MCF 10A (cell line): ENCODE measurements at regions not wholly inside any gene's neighbourhood (a gene's known extent, or its start where the extent isn't known, plus 50 kb on each side); places are given as distances from the start of the nearest gene placed in this dataset.

Source experiments
- BruUV-seq: library from RNA; stranded (reverse); fragments of 400-500 nt; replicated peaks from 2 replicates; lab custom pipeline; 2021; lab: Mats Ljungman, UMichigan
- CTCF ChIA-PET: fragments of 300-600 bp; sonication (Branson Sonifier 250); formaldehyde crosslinking; extraction: SDS; loops from one replicate; lab custom pipeline; 2021; ENCODE audit warnings: antibody characterized with exemption, inconsistent platforms; lab: Yijun Ruan, JAX
- POLR2A ChIA-PET: fragments of 300-600, 350-650 bp; sonication (Branson Sonifier 250); formaldehyde crosslinking; extraction: SDS; loops from one replicate; lab custom pipeline; 2020; ENCODE audit warnings: antibody characterized with exemption, inconsistent platforms; lab: Yijun Ruan, JAX
- DNase-seq: peaks from one replicate; pipeline ENCODE4 v3.0.0-alpha.2; 2018; ENCODE audit not compliant: unreplicated experiment
- H3K27ac Mint-ChIP-seq: one replicate; pipeline ENCODE4 v1.8.0; 2022; ENCODE audit warnings: mild to moderate bottlenecking, low read depth, mixed read lengths; ENCODE audit not compliant: unreplicated experiment
- H3K27me3 Mint-ChIP-seq: one replicate; pipeline ENCODE4 v1.8.0; 2022; ENCODE audit warnings: mixed read lengths; ENCODE audit not compliant: insufficient read depth, unreplicated experiment
- H3K36me3 Mint-ChIP-seq: one replicate; pipeline ENCODE4 v1.8.0; 2022; ENCODE audit warnings: mild to moderate bottlenecking, moderate library complexity, mixed read lengths; ENCODE audit not compliant: insufficient read depth, unreplicated experiment
- H3K4me1 Mint-ChIP-seq: one replicate; pipeline ENCODE4 v1.8.0; 2022; ENCODE audit warnings: mixed read lengths; ENCODE audit not compliant: insufficient read depth, unreplicated experiment
- H3K4me3 Mint-ChIP-seq: one replicate; pipeline ENCODE4 v1.8.0; 2022; ENCODE audit warnings: mild to moderate bottlenecking, moderate library complexity, mixed read lengths; ENCODE audit not compliant: unreplicated experiment
- H3K9me3 Mint-ChIP-seq: one replicate; pipeline ENCODE4 v1.8.0; 2022; ENCODE audit warnings: mixed read lengths; ENCODE audit not compliant: unreplicated experiment
- intact Hi-C: fragments of 100-400 bp; cut with micrococcal nuclease; formaldehyde crosslinking; loops from 2 replicates; pipeline ENCODE4 v1.14.1; 2022
- TF ChIP-seq, protein P1 (sequence below): fragments of 200-600 bp; IDR thresholded peaks from one replicate; pipeline ENCODE4 v1.8.0; 2022; ENCODE audit warnings: antibody characterized with exemption, mild to moderate bottlenecking; ENCODE audit not compliant: unreplicated experiment

DNA sequence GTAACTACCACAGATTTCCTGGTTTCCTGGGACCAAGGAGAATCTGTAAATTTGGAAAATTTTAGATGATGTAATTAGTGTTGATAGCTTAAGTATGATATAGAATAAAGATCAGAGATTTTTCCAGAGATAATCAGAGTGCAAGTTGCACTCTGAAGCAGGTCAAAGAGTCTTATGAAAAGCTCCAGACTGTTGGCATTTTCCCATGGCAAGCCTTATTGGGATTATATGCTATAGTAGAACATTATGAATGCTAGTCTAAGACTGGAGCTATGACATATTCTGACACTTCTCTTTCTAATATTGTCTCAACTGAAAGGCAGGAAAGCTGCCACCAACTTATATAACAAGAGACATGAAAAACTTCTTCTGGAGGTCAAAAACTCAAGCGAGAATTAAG is 1638.3 kb upstream of the LRRTM1 start:
- Mint-ChIP-seq H3K9me3 (no peaks in the 10 kb centered on the region), H3K4me3 (no peak overlapping the region), H3K4me1 (no peaks in the 10 kb centered on the region), H3K27ac (no peak overlapping the region), H3K27me3 (no peaks in the 10 kb centered on the region), H3K36me3 (no peaks in the 10 kb centered on the region)
- CTCF ChIA-PET = interaction anchor here (1.3 kb wide), 1 partner anchor 619 kb away, joined by 3 read pairs; no protein-coding TSS in a partner anchor
- DNase-seq = no peak
- TF ChIP-seq, protein P1, sequence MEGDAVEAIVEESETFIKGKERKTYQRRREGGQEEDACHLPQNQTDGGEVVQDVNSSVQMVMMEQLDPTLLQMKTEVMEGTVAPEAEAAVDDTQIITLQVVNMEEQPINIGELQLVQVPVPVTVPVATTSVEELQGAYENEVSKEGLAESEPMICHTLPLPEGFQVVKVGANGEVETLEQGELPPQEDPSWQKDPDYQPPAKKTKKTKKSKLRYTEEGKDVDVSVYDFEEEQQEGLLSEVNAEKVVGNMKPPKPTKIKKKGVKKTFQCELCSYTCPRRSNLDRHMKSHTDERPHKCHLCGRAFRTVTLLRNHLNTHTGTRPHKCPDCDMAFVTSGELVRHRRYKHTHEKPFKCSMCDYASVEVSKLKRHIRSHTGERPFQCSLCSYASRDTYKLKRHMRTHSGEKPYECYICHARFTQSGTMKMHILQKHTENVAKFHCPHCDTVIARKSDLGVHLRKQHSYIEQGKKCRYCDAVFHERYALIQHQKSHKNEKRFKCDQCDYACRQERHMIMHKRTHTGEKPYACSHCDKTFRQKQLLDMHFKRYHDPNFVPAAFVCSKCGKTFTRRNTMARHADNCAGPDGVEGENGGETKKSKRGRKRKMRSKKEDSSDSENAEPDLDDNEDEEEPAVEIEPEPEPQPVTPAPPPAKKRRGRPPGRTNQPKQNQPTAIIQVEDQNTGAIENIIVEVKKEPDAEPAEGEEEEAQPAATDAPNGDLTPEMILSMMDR = no peak
- intact Hi-C loops = no loop called here
- no TSS peak for BruUV-seq
- POLR2A ChIA-PET = no interaction called here

DNA sequence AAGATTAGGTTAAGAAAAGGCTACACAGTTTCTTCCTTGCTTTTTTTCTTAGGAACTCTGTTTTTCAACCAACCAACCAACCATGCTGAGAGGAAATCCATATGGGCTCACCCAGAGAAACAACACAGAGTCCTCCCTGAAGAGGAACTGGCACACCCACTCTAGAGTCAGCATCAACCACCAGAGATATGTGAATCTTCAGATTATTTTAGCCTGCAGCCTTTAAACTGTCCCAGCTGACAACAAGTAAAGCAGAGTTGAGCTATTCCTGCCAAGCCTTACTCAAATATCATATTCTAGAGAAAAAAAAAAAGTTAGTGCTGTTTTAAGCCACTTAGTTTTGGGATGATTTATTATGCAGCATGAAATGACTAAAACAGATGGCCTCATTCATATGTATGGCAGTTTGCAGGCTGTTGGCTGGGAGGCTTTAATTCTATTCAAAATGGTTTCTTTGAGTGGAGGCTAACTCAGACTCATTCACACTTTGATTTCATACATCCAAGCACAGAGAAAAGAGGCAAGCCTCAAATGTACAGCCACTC is 1637.7 kb upstream of the LRRTM1 start:
- H3K27ac Mint-ChIP-seq = no peak overlapping the region
- H3K27me3 Mint-ChIP-seq = no peaks in the 10 kb centered on the region

DNA sequence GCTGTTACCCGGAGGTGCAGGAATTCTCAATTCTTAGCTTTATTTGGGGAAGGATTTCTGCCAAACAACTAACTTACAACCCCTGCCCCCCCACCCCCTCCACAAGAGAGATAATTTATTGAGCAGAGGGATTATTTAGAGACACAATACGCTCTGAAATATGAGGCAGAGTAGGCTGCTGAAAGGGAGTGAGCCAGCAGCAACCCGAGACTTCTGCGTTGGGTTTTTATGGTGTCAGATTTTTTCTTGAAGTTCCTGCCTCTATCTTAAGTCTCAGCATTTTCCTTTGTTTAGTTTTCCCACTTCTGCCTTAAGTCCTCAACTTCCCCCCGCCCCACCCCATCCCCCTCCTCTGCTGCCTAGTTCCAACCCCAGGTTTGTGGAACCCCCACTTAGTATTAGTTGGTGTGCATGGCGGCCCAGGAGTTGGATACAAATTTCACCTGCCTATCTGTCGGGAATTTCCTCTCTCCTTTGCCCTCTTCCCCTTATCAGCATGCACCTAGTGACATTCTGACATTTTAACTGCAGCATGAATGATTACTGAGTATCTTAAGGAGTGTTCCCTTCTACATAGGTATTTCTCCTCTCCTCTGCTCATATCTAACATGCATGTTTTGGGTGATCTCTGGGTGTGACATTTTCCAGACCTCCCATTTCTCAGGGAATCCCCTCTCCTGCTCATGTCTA is 1635.9 kb upstream of the LRRTM1 start:
- Mint-ChIP-seq H3K27ac (no peak overlapping the region), H3K4me1 (no peaks in the 10 kb centered on the region), H3K9me3 (no peaks in the 10 kb centered on the region), H3K4me3 (no peak overlapping the region), H3K27me3 (no peaks in the 10 kb centered on the region), H3K36me3 (no peaks in the 10 kb centered on the region)
- TF ChIP-seq, protein P1 = no peak
- CTCF ChIA-PET = interaction anchor here (0.9 kb wide), 1 partner anchor 10 kb away, joined by 3 read pairs; no protein-coding TSS in a partner anchor
- POLR2A ChIA-PET = no interaction called here
- BruUV-seq = no TSS peak
- no peak for DNase-seq
- intact Hi-C loops = no loop called here

More for the DNA sequence above, 1637.7 kb upstream of the LRRTM1 start:
- POLR2A ChIA-PET = interaction anchor here (0.6 kb wide), 1 partner anchor 351 kb away, joined by 3 read pairs; no protein-coding TSS in a partner anchor
- Mint-ChIP-seq H3K4me3 (no peak overlapping the region), H3K36me3 (no peaks in the 10 kb centered on the region), H3K4me1 (no peaks in the 10 kb centered on the region), H3K9me3 (no peaks in the 10 kb centered on the region)
- no peak for DNase-seq
- BruUV-seq = no TSS peak
- intact Hi-C loops = no loop called here
- CTCF ChIA-PET = interaction anchor here (0.7 to 1.3 kb wide), 3 partner anchors 15 to 618 kb away, joined by 3 to 4 read pairs (median 4); no protein-coding TSS in a partner anchor
- TF ChIP-seq, protein P1 = no peak

DNA sequence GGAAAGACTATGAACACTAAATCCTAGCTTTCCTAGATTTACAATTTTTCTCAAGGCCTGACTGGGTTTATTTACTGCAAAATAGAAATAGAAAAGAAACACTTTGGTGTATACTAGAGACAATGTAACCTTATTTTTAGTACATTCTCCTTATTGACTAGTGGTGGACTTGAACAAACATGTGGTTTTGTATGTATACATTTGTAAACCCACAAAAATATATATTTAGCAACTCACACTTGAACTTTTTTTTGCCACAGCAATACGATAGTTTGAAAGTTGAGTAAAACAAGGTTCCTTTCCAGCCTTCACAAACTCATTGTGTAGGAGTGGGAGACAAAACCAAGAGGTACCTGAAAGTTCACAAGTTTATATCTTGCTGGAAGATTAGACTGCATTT is 1633.4 kb upstream of the LRRTM1 start:
- Mint-ChIP-seq H3K9me3 (peaks cover 8% of the 10 kb centered on the region), H3K27ac (no peak overlapping the region), H3K36me3 (no peaks in the 10 kb centered on the region), H3K4me3 (no peak overlapping the region), H3K4me1 (no peaks in the 10 kb centered on the region), H3K27me3 (no peaks in the 10 kb centered on the region)
- DNase-seq = no peak
- TF ChIP-seq, protein P1 = no peak
- ChIA-PET CTCF (no interaction called here), POLR2A (no interaction called here)
- no TSS peak for BruUV-seq
- intact Hi-C loops = no loop called here
